Glutamatergic neuron (in vitro differentiated cells): ENCODE measurements at regions not wholly inside any gene's neighbourhood (a gene's known extent, or its start where the extent isn't known, plus 50 kb on each side); places are given as distances from the start of the nearest gene placed in this dataset.

Experiments
- DNase-seq: peaks from one replicate; pipeline ENCODE4 v3.0.0; 2022
- H3K27ac Mint-ChIP-seq: one replicate; pipeline ENCODE4 v1.8.0; 2020; ENCODE audit warnings: mild to moderate bottlenecking, mixed read lengths, inconsistent platforms; ENCODE audit not compliant: unreplicated experiment
- H3K27me3 Mint-ChIP-seq: one replicate; pipeline ENCODE4 v1.8.0; 2020; ENCODE audit warnings: mild to moderate bottlenecking, moderate library complexity, mixed read lengths, inconsistent platforms; ENCODE audit not compliant: unreplicated experiment
- H3K36me3 Mint-ChIP-seq: one replicate; pipeline ENCODE4 v1.8.0; 2020; ENCODE audit warnings: mild to moderate bottlenecking, mixed read lengths, inconsistent platforms; ENCODE audit not compliant: unreplicated experiment
- H3K4me1 Mint-ChIP-seq: one replicate; pipeline ENCODE4 v1.8.0; 2020; ENCODE audit warnings: mild to moderate bottlenecking, low read depth, mixed read lengths, inconsistent platforms; ENCODE audit not compliant: unreplicated experiment
- H3K4me3 Mint-ChIP-seq: one replicate; pipeline ENCODE4 v1.8.0; 2020; ENCODE audit warnings: mild to moderate bottlenecking, mixed read lengths, inconsistent platforms; ENCODE audit not compliant: unreplicated experiment
- H3K9me3 Mint-ChIP-seq: one replicate; pipeline ENCODE4 v1.8.0; 2020; ENCODE audit warnings: mild to moderate bottlenecking, moderate library complexity, mixed read lengths, inconsistent platforms; ENCODE audit not compliant: unreplicated experiment
- CTCF ChIP-seq: fragments of 200-600 bp; sonication (generic); IDR thresholded peaks from one replicate; pipeline ENCODE4 v1.5.0; 2021; ENCODE audit not compliant: partially characterized antibody, unreplicated experiment

- Mint-ChIP-seq H3K4me1 (no peaks in the 10 kb centered on the region), H3K27ac (no peak overlapping the region), H3K4me3 (no peak overlapping the region), H3K36me3 (peaks cover 28% of the 10 kb centered on the region), H3K9me3 (peaks cover 2% of the 10 kb centered on the region), H3K27me3 (peaks cover 8% of the 10 kb centered on the region)
- TF ChIP-seq CTCF, result no peak
- DNase-seq, result no peak
Observed at GRCh38 chr1:181257117-181257516, 168.6 kb downstream of the IER5 start.

- H3K27ac Mint-ChIP-seq, result no peak overlapping the region
- peaks cover 2% of the 10 kb centered on the region for H3K9me3 Mint-ChIP-seq
- no peak for DNase-seq
- no peaks in the 10 kb centered on the region for H3K4me1 Mint-ChIP-seq
- peaks cover 8% of the 10 kb centered on the region for H3K27me3 Mint-ChIP-seq
- peaks cover 20% of the 10 kb centered on the region for H3K36me3 Mint-ChIP-seq
- no peak for TF ChIP-seq CTCF
- no peak overlapping the region for H3K4me3 Mint-ChIP-seq
Observed at GRCh38 chr1:181259026-181259745, 170.7 kb downstream of the IER5 start.

- TF ChIP-seq CTCF, result no peak
- DNase-seq, result no peak
- Mint-ChIP-seq H3K4me1 (peaks cover 3% of the 10 kb centered on the region), H3K36me3 (peaks cover 11% of the 10 kb centered on the region), H3K27me3 (peaks cover 8% of the 10 kb centered on the region), H3K27ac (no peak overlapping the region), H3K9me3 (peaks cover 2% of the 10 kb centered on the region), H3K4me3 (no peak overlapping the region)
Observed at GRCh38 chr1:181260271-181260670, 171.8 kb downstream of the IER5 start.

GRCh38 chr1:181260994-181261393 lies 172.5 kb downstream of the IER5 start:
- no peak for TF ChIP-seq CTCF
- H3K27me3 Mint-ChIP-seq, result peaks cover 8% of the 10 kb centered on the region
- no peak overlapping the region for H3K27ac Mint-ChIP-seq
- no peak for DNase-seq
- no peak overlapping the region for H3K4me3 Mint-ChIP-seq
- peaks cover 3% of the 10 kb centered on the region for H3K4me1 Mint-ChIP-seq
- peaks cover 2% of the 10 kb centered on the region for H3K9me3 Mint-ChIP-seq
- peaks cover 8% of the 10 kb centered on the region for H3K36me3 Mint-ChIP-seq

GRCh38 chr1:181262069-181262468 lies 173.6 kb downstream of the IER5 start:
- no peak for DNase-seq
- no peak for TF ChIP-seq CTCF
- H3K36me3 Mint-ChIP-seq, result peaks cover under 1% of the 10 kb centered on the region
- peaks cover 3% of the 10 kb centered on the region for H3K4me1 Mint-ChIP-seq
- peaks cover 2% of the 10 kb centered on the region for H3K9me3 Mint-ChIP-seq
- no peak overlapping the region for H3K27ac Mint-ChIP-seq
- no peak overlapping the region for H3K4me3 Mint-ChIP-seq
- H3K27me3 Mint-ChIP-seq, result peaks cover 9% of the 10 kb centered on the region
